ENCODE measurements at regions not wholly inside any gene's neighbourhood (a gene's known extent, or its start where the extent isn't known, plus 50 kb on each side); places are given as distances from the start of the nearest gene placed in this dataset.
A peak's percentile ranks its signal among the peaks of the same experiment; 100 is the strongest.

GRCh38 chr19:31725051-31725450, 375.8 kb upstream of the TSHZ3 start:
- FAIRE-seq (no peak), DNase-seq (ENCODE audit: low read depth) (peak; percentile 23)
- no peaks in the 10 kb centered on the region for H3K36me3 Mint-ChIP-seq (ENCODE audit: low read depth, unreplicated experiment)
- Histone ChIP-seq H3K9ac (ENCODE audit: low read length) (no peak overlapping the region), H3K36me3 (ENCODE audit: insufficient read depth, low read length) (no peaks in the 10 kb centered on the region), H3K27me3 (ENCODE audit: insufficient read depth, low read length) (no peaks in the 10 kb centered on the region), H3K4me1 (ENCODE audit: insufficient read depth, low read length) (no peaks in the 10 kb centered on the region), H3K4me3 (ENCODE audit: insufficient read depth, low read depth, low read length) (no peak overlapping the region), H2AFZ (ENCODE audit: low read depth, low read length) (no peak overlapping the region), H3K27ac (ENCODE audit: low read depth, low read length) (no peak overlapping the region), H4K20me1 (ENCODE audit: insufficient read depth, low read length) (no peaks in the 10 kb centered on the region), H3K4me2 (ENCODE audit: low read length) (no peak overlapping the region), H3K9me3 (ENCODE audit: insufficient read depth, low read depth, low read length) (no peaks in the 10 kb centered on the region), H3K79me2 (ENCODE audit: insufficient read depth, low read length) (no peaks in the 10 kb centered on the region)
- no peak overlapping the region for H3K4me3 Mint-ChIP-seq (ENCODE audit: unreplicated experiment)
- no peaks in the 10 kb centered on the region for H3K4me1 Mint-ChIP-seq (ENCODE audit: low read depth, unreplicated experiment)
- TF ChIP-seq EZH2 (IDR thresholded peaks at IDR 0.05; ENCODE audit: insufficient read depth, low read length) (no peak), CTCF (IDR thresholded peaks at IDR 0.05; ENCODE audit: insufficient read depth, low read depth, low read length) (no peak)
- peaks cover 9% of the 10 kb centered on the region for H3K9me3 Mint-ChIP-seq (ENCODE audit: unreplicated experiment)
- no peak overlapping the region for H3K27ac Mint-ChIP-seq (ENCODE audit: unreplicated experiment)
- peaks cover 4% of the 10 kb centered on the region for H3K27me3 Mint-ChIP-seq (ENCODE audit: low read depth, unreplicated experiment)

GRCh38 chr19:31727536-31727935, 378.3 kb upstream of the TSHZ3 start:
- no peaks in the 10 kb centered on the region for H3K4me1 Mint-ChIP-seq (ENCODE audit: low read depth, unreplicated experiment)
- Histone ChIP-seq H3K79me2 (ENCODE audit: insufficient read depth, low read length) (no peaks in the 10 kb centered on the region), H3K27me3 (ENCODE audit: insufficient read depth, low read length) (no peaks in the 10 kb centered on the region), H4K20me1 (ENCODE audit: insufficient read depth, low read length) (no peaks in the 10 kb centered on the region), H2AFZ (ENCODE audit: low read depth, low read length) (no peak overlapping the region), H3K27ac (ENCODE audit: low read depth, low read length) (no peak overlapping the region), H3K9ac (ENCODE audit: low read length) (no peak overlapping the region), H3K4me1 (ENCODE audit: insufficient read depth, low read length) (no peaks in the 10 kb centered on the region), H3K4me2 (ENCODE audit: low read length) (no peak overlapping the region), H3K36me3 (ENCODE audit: insufficient read depth, low read length) (no peaks in the 10 kb centered on the region), H3K9me3 (ENCODE audit: insufficient read depth, low read depth, low read length) (no peaks in the 10 kb centered on the region), H3K4me3 (ENCODE audit: insufficient read depth, low read depth, low read length) (no peak overlapping the region)
- peaks cover 5% of the 10 kb centered on the region for H3K9me3 Mint-ChIP-seq (ENCODE audit: unreplicated experiment)
- FAIRE-seq (no peak), DNase-seq (ENCODE audit: low read depth) (no peak)
- no peak overlapping the region for H3K4me3 Mint-ChIP-seq (ENCODE audit: unreplicated experiment)
- no peak overlapping the region for H3K27ac Mint-ChIP-seq (ENCODE audit: unreplicated experiment)
- H3K27me3 Mint-ChIP-seq (ENCODE audit: low read depth, unreplicated experiment): peaks cover 22% of the 10 kb centered on the region
- no peaks in the 10 kb centered on the region for H3K36me3 Mint-ChIP-seq (ENCODE audit: low read depth, unreplicated experiment)
- TF ChIP-seq EZH2 (IDR thresholded peaks at IDR 0.05; ENCODE audit: insufficient read depth, low read length) (no peak), CTCF (IDR thresholded peaks at IDR 0.05; ENCODE audit: insufficient read depth, low read depth, low read length) (no peak)

GRCh38 chr19:31730270-31730669, 381.0 kb upstream of the TSHZ3 start:
- no peak overlapping the region for H3K27ac ChIP-seq (ENCODE audit: low read depth, low read length)
- no peaks in the 10 kb centered on the region for H4K20me1 ChIP-seq (ENCODE audit: insufficient read depth, low read length)
- no peaks in the 10 kb centered on the region for H3K27me3 ChIP-seq (ENCODE audit: insufficient read depth, low read length)
- no peak overlapping the region for H3K9ac ChIP-seq (ENCODE audit: low read length)
- Mint-ChIP-seq H3K27me3 (ENCODE audit: low read depth, unreplicated experiment) (peaks cover 37% of the 10 kb centered on the region), H3K27ac (ENCODE audit: unreplicated experiment) (no peak overlapping the region), H3K4me3 (ENCODE audit: unreplicated experiment) (no peak overlapping the region), H3K4me1 (ENCODE audit: low read depth, unreplicated experiment) (no peaks in the 10 kb centered on the region), H3K36me3 (ENCODE audit: low read depth, unreplicated experiment) (no peaks in the 10 kb centered on the region), H3K9me3 (ENCODE audit: unreplicated experiment) (peaks cover 5% of the 10 kb centered on the region)
- H2AFZ ChIP-seq (ENCODE audit: low read depth, low read length): no peak overlapping the region
- DNase-seq (ENCODE audit: low read depth) (no peak), FAIRE-seq (no peak)
- no peaks in the 10 kb centered on the region for H3K79me2 ChIP-seq (ENCODE audit: insufficient read depth, low read length)
- H3K9me3 ChIP-seq (ENCODE audit: insufficient read depth, low read depth, low read length): no peaks in the 10 kb centered on the region
- no peak overlapping the region for H3K4me3 ChIP-seq (ENCODE audit: insufficient read depth, low read depth, low read length)
- H3K4me2 ChIP-seq (ENCODE audit: low read length): no peak overlapping the region
- TF ChIP-seq CTCF (IDR thresholded peaks at IDR 0.05; ENCODE audit: insufficient read depth, low read depth, low read length) (no peak), EZH2 (IDR thresholded peaks at IDR 0.05; ENCODE audit: insufficient read depth, low read length) (no peak)
- no peaks in the 10 kb centered on the region for H3K4me1 ChIP-seq (ENCODE audit: insufficient read depth, low read length)
- no peaks in the 10 kb centered on the region for H3K36me3 ChIP-seq (ENCODE audit: insufficient read depth, low read length)

Measured in astrocyte (in vitro differentiated cells and primary cell).